ENCODE measurements at regions not wholly inside any gene's neighbourhood (a gene's known extent, or its start where the extent isn't known, plus 50 kb on each side); places are given as distances from the start of the nearest gene placed in this dataset.
"Not testable (repeated sequence)": the region's sequence is repeated elsewhere in the genome, so short reads cannot be mapped to it uniquely, and the experiment has no call there.

DNA sequence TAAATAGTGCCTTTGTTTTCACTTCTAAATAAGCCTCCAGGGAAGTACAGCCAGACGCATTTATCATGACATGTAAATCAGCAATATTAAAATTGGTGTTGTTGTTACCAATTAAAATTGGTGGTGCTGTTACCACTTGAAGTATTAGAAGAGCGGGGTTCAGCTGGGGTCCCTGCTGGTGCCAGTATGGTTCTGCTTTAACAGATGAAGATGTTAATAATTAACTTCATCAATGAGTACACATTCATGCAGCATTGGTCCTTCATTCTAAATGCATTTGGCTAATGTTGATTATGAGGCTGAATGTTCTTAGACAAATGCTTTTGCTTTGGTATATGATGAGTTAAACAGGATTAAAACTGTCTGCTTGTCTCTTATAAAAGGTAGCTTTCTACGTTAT lies 67.6 kb upstream of the TMC1 start:
- no peaks in the 10 kb centered on the region for H3K27me3 ChIP-seq (ENCODE audit: control insufficient read depth, insufficient read depth, low read length)
- FAIRE-seq, result no peak
- no peaks in the 10 kb centered on the region for H3K9me3 ChIP-seq (ENCODE audit: control insufficient read depth in 2 of 3, insufficient read depth in 1 of 3, low read length in 3 of 3)
- no peaks in the 10 kb centered on the region for H3K36me3 ChIP-seq (ENCODE audit: control insufficient read depth in 2 of 3, insufficient read depth in 3 of 3, low read length in 3 of 3)
- H3K4me1 ChIP-seq (ENCODE audit: control insufficient read depth in 2 of 3, insufficient read depth in 2 of 3, low read depth in 1 of 3, low read length in 3 of 3), result peaks cover 0 to 12% (median 4%) of the 10 kb centered on the region in 3 donors
- DNase-seq, result no peak
- H3K9ac ChIP-seq (ENCODE audit: low read length in 3 of 3), result no peak overlapping the region
- intact Hi-C loops (cut with DNase I), result no loop called here
- TF ChIP-seq, protein P1, sequence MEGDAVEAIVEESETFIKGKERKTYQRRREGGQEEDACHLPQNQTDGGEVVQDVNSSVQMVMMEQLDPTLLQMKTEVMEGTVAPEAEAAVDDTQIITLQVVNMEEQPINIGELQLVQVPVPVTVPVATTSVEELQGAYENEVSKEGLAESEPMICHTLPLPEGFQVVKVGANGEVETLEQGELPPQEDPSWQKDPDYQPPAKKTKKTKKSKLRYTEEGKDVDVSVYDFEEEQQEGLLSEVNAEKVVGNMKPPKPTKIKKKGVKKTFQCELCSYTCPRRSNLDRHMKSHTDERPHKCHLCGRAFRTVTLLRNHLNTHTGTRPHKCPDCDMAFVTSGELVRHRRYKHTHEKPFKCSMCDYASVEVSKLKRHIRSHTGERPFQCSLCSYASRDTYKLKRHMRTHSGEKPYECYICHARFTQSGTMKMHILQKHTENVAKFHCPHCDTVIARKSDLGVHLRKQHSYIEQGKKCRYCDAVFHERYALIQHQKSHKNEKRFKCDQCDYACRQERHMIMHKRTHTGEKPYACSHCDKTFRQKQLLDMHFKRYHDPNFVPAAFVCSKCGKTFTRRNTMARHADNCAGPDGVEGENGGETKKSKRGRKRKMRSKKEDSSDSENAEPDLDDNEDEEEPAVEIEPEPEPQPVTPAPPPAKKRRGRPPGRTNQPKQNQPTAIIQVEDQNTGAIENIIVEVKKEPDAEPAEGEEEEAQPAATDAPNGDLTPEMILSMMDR (IDR thresholded peaks at IDR 0.05; ENCODE audit: borderline replicate concordance, extremely low read depth, insufficient read depth), result no peak
- no peak overlapping the region for H3K27ac ChIP-seq (ENCODE audit: low read depth in 2 of 2, low read length in 2 of 2)
- no peak overlapping the region for H3K4me3 ChIP-seq (ENCODE audit: low read length in 3 of 3)

DNA sequence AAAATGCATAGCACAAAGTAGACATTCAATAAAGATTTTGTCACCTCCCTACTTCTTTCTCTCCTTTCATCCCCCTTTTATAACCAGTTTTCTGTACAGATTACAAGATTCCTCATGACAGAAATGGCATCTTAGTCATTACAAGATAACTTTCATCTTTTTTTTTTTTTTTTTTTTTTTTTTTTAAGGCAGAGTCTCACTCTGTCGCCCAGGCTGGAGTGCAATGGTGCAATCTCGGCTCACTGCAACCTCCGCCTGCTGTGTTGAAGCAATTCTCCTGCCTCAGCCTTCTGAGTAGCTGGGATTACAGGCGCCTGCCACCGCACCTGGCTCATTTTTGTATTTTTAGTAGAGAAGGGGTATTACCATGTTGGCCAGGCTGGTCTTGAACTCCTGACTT lies 75.2 kb upstream of the TMC1 start:
- DNase-seq; H3K4me3 ChIP-seq (ENCODE audit: low read length in 3 of 3); H3K9ac ChIP-seq (ENCODE audit: low read length in 3 of 3); H3K9me3 ChIP-seq (ENCODE audit: control insufficient read depth in 2 of 3, insufficient read depth in 1 of 3, low read length in 3 of 3); H3K27me3 ChIP-seq (ENCODE audit: control insufficient read depth, insufficient read depth, low read length); H3K36me3 ChIP-seq (ENCODE audit: control insufficient read depth in 2 of 3, insufficient read depth in 3 of 3, low read length in 3 of 3); H3K27ac ChIP-seq (ENCODE audit: low read depth in 2 of 2, low read length in 2 of 2); intact Hi-C loops (cut with DNase I); FAIRE-seq; H3K4me1 ChIP-seq (ENCODE audit: control insufficient read depth in 2 of 3, insufficient read depth in 2 of 3, low read depth in 1 of 3, low read length in 3 of 3): not testable (repeated sequence)

DNA sequence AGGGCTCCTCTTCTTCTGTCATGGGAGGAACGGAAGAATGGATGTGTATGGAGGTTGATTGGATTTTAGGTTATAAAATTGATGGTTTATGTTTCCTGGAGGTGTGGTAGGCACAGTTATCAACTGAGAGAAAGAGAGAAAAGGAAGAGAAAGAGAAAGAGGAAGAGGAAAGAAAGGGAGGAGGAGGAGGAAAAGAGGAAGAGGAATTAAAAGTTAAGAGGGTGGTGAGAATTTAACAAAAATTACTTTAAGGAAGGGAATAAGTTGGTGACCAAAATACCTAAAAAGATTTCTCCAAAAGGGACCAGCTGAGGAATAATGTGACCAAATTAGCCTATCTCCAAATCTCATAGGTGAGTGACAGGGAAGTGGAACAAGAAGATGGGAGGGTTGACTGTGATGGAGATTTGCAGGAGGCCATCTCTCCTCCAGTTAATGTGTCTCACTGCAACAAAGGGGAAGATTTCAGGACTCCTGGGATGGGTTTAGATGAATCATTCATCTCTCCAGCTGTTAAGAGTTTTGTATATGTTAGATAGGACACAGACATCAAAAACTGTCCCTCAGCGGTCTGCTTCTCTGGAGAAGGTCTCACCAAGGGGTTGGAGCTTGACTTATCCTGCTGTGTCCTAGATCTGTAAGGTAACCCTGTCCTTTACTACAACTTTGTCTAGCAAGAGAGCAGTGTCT lies 76.0 kb upstream of the TMC1 start:
- no peak overlapping the region for H3K4me3 ChIP-seq (ENCODE audit: low read length in 3 of 3)
- intact Hi-C loops (cut with DNase I), result no loop called here
- H3K9me3 ChIP-seq (ENCODE audit: control insufficient read depth in 2 of 3, insufficient read depth in 1 of 3, low read length in 3 of 3), result no peaks in the 10 kb centered on the region
- FAIRE-seq (no peak), DNase-seq (no peak)
- H3K36me3 ChIP-seq (ENCODE audit: control insufficient read depth in 2 of 3, insufficient read depth in 3 of 3, low read length in 3 of 3), result no peaks in the 10 kb centered on the region
- H3K27me3 ChIP-seq (ENCODE audit: control insufficient read depth, insufficient read depth, low read length), result no peaks in the 10 kb centered on the region
- no peak overlapping the region for H3K9ac ChIP-seq (ENCODE audit: low read length in 3 of 3)
- no peak overlapping the region for H3K27ac ChIP-seq (ENCODE audit: low read depth in 2 of 2, low read length in 2 of 2)
- H3K4me1 ChIP-seq (ENCODE audit: control insufficient read depth in 2 of 3, insufficient read depth in 2 of 3, low read depth in 1 of 3, low read length in 3 of 3), result peaks cover 0 to 2% (median 0%) of the 10 kb centered on the region in 3 donors
- TF ChIP-seq, protein P1 (IDR thresholded peaks at IDR 0.05; ENCODE audit: borderline replicate concordance, extremely low read depth, insufficient read depth), result no peak

DNA sequence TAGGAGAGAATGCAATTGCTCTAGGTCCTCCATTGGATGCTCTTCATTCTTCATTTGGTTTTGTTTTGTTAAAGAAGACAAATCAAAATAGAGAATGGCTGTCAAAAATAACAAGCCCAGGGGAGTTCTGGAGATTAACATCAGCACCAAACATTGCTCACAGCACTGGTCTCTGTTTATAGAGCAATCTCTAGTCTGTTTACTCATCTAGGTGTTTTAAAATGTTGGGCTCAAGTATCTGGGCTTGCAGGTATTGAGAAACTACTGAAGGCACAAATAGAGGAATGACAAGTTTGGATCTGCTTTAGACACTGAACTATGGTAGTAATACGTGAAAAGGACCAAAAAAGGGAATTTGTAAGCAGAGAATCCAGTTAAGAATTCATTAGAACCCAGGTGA lies 77.0 kb upstream of the TMC1 start:
- Histone ChIP-seq H3K9me3 (ENCODE audit: control insufficient read depth in 2 of 3, insufficient read depth in 1 of 3, low read length in 3 of 3) (no peaks in the 10 kb centered on the region), H3K27ac (ENCODE audit: low read depth in 2 of 2, low read length in 2 of 2) (no peak overlapping the region), H3K4me3 (ENCODE audit: low read length in 3 of 3) (no peak overlapping the region), H3K9ac (ENCODE audit: low read length in 3 of 3) (no peak overlapping the region), H3K4me1 (ENCODE audit: control insufficient read depth in 2 of 3, insufficient read depth in 2 of 3, low read depth in 1 of 3, low read length in 3 of 3) (peaks cover 0 to 2% (median 0%) of the 10 kb centered on the region in 3 donors), H3K36me3 (ENCODE audit: control insufficient read depth in 2 of 3, insufficient read depth in 3 of 3, low read length in 3 of 3) (no peaks in the 10 kb centered on the region), H3K27me3 (ENCODE audit: control insufficient read depth, insufficient read depth, low read length) (no peaks in the 10 kb centered on the region)
- intact Hi-C loops (cut with DNase I), result no loop called here
- no peak for FAIRE-seq
- TF ChIP-seq, protein P1 (IDR thresholded peaks at IDR 0.05; ENCODE audit: borderline replicate concordance, extremely low read depth, insufficient read depth), result no peak
- DNase-seq, result no peak
